CD4-positive, alpha-beta T cell (primary cell): ENCODE measurements at regions not wholly inside any gene's neighbourhood (a gene's known extent, or its start where the extent isn't known, plus 50 kb on each side); places are given as distances from the start of the nearest gene placed in this dataset.

Source experiments
- ATAC-seq: fragments of 200-7000 bp; cut with Tn5 transposase; one replicate; pipeline ENCODE4 v1.10.0; 2022; ENCODE audit warnings: mild to moderate bottlenecking; ENCODE audit not compliant: poor library complexity
- CTCF ChIA-PET: fragments of 350-600 bp; sonication (Branson Sonifier 250); formaldehyde crosslinking; loops from one replicate; lab custom pipeline; 2021; ENCODE audit warnings: antibody characterized with exemption, inconsistent platforms; lab: Charles Lee
- POLR2A ChIA-PET: fragments of 350-600 bp; sonication (Branson Sonifier 250); formaldehyde crosslinking; loops from one replicate; lab custom pipeline; 2021; ENCODE audit warnings: antibody characterized with exemption, inconsistent platforms; lab: Charles Lee
- DNase-seq, 14 experiments: peaks; one replicate each; pipeline ENCODE4 v3.0.0-alpha.2; 2013 to 2020; ENCODE audit warnings: mixed read lengths in 2 of 14
- H3K27ac ChIP-seq, 2 donors: one replicate each; pipeline versions ENCODE4 v1.5.1 to v1.7.0; 2013; ENCODE audit warnings: low read length in 2 of 2, low read depth in 1 of 2, mild to moderate bottlenecking in 1 of 2
- H3K27me3 ChIP-seq, 2 experiments: 1 replicate in 1 of 2; 2 replicates in 1 of 2; pipeline versions ENCODE4 v1.6.1 to v1.7.0; 2013; ENCODE audit warnings: low read length in 2 of 2, control low read depth in 1 of 2, mild to moderate bottlenecking in 1 of 2, moderate library complexity in 1 of 2; ENCODE audit not compliant: insufficient read depth in 2 of 2, control insufficient read depth in 1 of 2
- H3K36me3 ChIP-seq: one replicate; pipeline ENCODE4 v1.6.1; 2013; ENCODE audit warnings: low read length, control low read depth; ENCODE audit not compliant: insufficient read depth
- H3K4me1 ChIP-seq: one replicate; pipeline ENCODE4 v1.6.1; 2013; ENCODE audit warnings: low read length, control low read depth; ENCODE audit not compliant: insufficient read depth
- H3K4me3 ChIP-seq: one replicate; pipeline ENCODE4 v1.5.1; 2013; ENCODE audit warnings: mild to moderate bottlenecking, low read length, moderate library complexity
- H3K9me3 ChIP-seq, 2 experiments: 1 replicate in 1 of 2; 2 replicates in 1 of 2; pipeline versions ENCODE4 v1.6.1 to v1.7.0; 2013; ENCODE audit warnings: low read length in 2 of 2, mild to moderate bottlenecking in 2 of 2, control low read depth in 1 of 2, moderate library complexity in 1 of 2; ENCODE audit not compliant: control insufficient read depth in 1 of 2, insufficient read depth in 1 of 2
- H3K27ac Mint-ChIP-seq: one replicate; pipeline ENCODE4 v1.8.0; 2020; ENCODE audit warnings: mixed read lengths
- H3K27me3 Mint-ChIP-seq: one replicate; pipeline ENCODE4 v1.8.0; 2021; ENCODE audit warnings: mixed read lengths
- H3K36me3 Mint-ChIP-seq: one replicate; pipeline ENCODE4 v1.8.0; 2021; ENCODE audit warnings: low read depth, mixed read lengths
- H3K4me1 Mint-ChIP-seq: one replicate; pipeline ENCODE4 v1.8.0; 2021; ENCODE audit warnings: low read depth, mixed read lengths
- H3K4me3 Mint-ChIP-seq: one replicate; pipeline ENCODE4 v1.8.0; 2020; ENCODE audit warnings: mild to moderate bottlenecking, mixed read lengths
- H3K9me3 Mint-ChIP-seq: one replicate; pipeline ENCODE4 v1.8.0; 2020; ENCODE audit warnings: mixed read lengths
- CTCF ChIP-seq: fragments of 200-600 bp; IDR thresholded peaks from one replicate; pipeline ENCODE4 v1.8.0; 2022; ENCODE audit warnings: antibody characterized with exemption, mild to moderate bottlenecking
- intact Hi-C, 2 experiments: fragments of 100-400 bp; cut with DNase I in 1 of 2; cut with micrococcal nuclease in 1 of 2; formaldehyde crosslinking; loops; one replicate each; pipeline versions ENCODE4 v1.15.1 to v1.9.0; 2023 to 2025; cut with DNase I, micrococcal nuclease

- Mint-ChIP-seq H3K27me3 (no peaks in the 10 kb centered on the region), H3K27ac (no peak overlapping the region), H3K36me3 (peaks cover 85% of the 10 kb centered on the region), H3K4me3 (no peak overlapping the region), H3K9me3 (no peaks in the 10 kb centered on the region), H3K4me1 (no peaks in the 10 kb centered on the region)
- no peak overlapping the region for H3K27ac ChIP-seq
- CTCF ChIA-PET = interaction anchor here (1.2 kb wide), 1 partner anchor 12 kb away, joined by 3 read pairs; no protein-coding TSS in a partner anchor
- no peaks in the 10 kb centered on the region for H3K4me1 ChIP-seq
- no peak for DNase-seq
- POLR2A ChIA-PET = no interaction called here
- H3K9me3 ChIP-seq = no peaks in the 10 kb centered on the region
- H3K27me3 ChIP-seq = no peaks in the 10 kb centered on the region
- intact Hi-C loops = no loop called here
- no peak overlapping the region for H3K4me3 ChIP-seq
- TF ChIP-seq CTCF = no peak
- H3K36me3 ChIP-seq = peaks cover 36% of the 10 kb centered on the region
- ATAC-seq = no peak
Observed at GRCh38 chr9:94443032-94443722, 111.7 kb upstream of the PCAT7 start.

GRCh38 chr9:94445863-94446262 is 109.0 kb upstream of the PCAT7 start:
- no peaks in the 10 kb centered on the region for H3K27me3 Mint-ChIP-seq
- Histone ChIP-seq H3K36me3 (peaks cover 40% of the 10 kb centered on the region), H3K27ac (no peak overlapping the region), H3K9me3 (no peaks in the 10 kb centered on the region), H3K4me3 (no peak overlapping the region), H3K4me1 (no peaks in the 10 kb centered on the region), H3K27me3 (no peaks in the 10 kb centered on the region)
- ChIA-PET CTCF (no interaction called here), POLR2A (no interaction called here)
- no peaks in the 10 kb centered on the region for H3K9me3 Mint-ChIP-seq
- peaks cover 87% of the 10 kb centered on the region for H3K36me3 Mint-ChIP-seq
- DNase-seq (no peak), ATAC-seq (no peak)
- no peak for TF ChIP-seq CTCF
- intact Hi-C loops = no loop called here
- no peak overlapping the region for H3K27ac Mint-ChIP-seq
- H3K4me3 Mint-ChIP-seq = no peak overlapping the region
- no peaks in the 10 kb centered on the region for H3K4me1 Mint-ChIP-seq

- ATAC-seq (no peak), DNase-seq (no peak)
- peaks cover 51% of the 10 kb centered on the region for H3K36me3 ChIP-seq
- POLR2A ChIA-PET = no interaction called here
- no peaks in the 10 kb centered on the region for H3K4me1 ChIP-seq
- no peak overlapping the region for H3K27ac ChIP-seq
- H3K4me3 Mint-ChIP-seq = no peak overlapping the region
- H3K4me1 Mint-ChIP-seq = no peaks in the 10 kb centered on the region
- H3K27me3 ChIP-seq = no peaks in the 10 kb centered on the region
- intact Hi-C loops = no loop called here
- H3K27me3 Mint-ChIP-seq = no peaks in the 10 kb centered on the region
- CTCF ChIA-PET = no interaction called here
- peaks cover 81% of the 10 kb centered on the region for H3K36me3 Mint-ChIP-seq
- no peak for TF ChIP-seq CTCF
- no peak overlapping the region for H3K4me3 ChIP-seq
- no peak overlapping the region for H3K27ac Mint-ChIP-seq
- no peaks in the 10 kb centered on the region for H3K9me3 ChIP-seq
- no peaks in the 10 kb centered on the region for H3K9me3 Mint-ChIP-seq
Observed at GRCh38 chr9:94449486-94449885, 105.4 kb upstream of the PCAT7 start.
